KMS-11 (cell line): ENCODE measurements at regions not wholly inside any gene's neighbourhood (a gene's known extent, or its start where the extent isn't known, plus 50 kb on each side); places are given as distances from the start of the nearest gene placed in this dataset.
"Not testable (repeated sequence)": the region's sequence is repeated elsewhere in the genome, so short reads cannot be mapped to it uniquely, and the experiment has no call there.

ENCODE experiments used
- H2AFZ ChIP-seq: fragments of 200-600 bp; sonication (generic); 2 replicates; pipeline ENCODE4 v1.6.1; 2016; ENCODE audit warnings: antibody characterized with exemption, mixed run types, low read depth
- H3K27ac ChIP-seq: fragments of 200-600 bp; sonication (generic); 2 replicates; pipeline ENCODE4 v1.6.1; 2016; ENCODE audit warnings: mild to moderate bottlenecking, mixed run types
- H3K27me3 ChIP-seq: fragments of 200-600 bp; sonication (generic); 2 replicates; pipeline ENCODE4 v1.6.1; 2017; ENCODE audit warnings: mild to moderate bottlenecking, low read depth, mixed run types, moderate library complexity; ENCODE audit not compliant: insufficient read depth
- H3K36me3 ChIP-seq: fragments of 200-600 bp; sonication (generic); 2 replicates; pipeline ENCODE4 v1.6.1; 2017; ENCODE audit warnings: mild to moderate bottlenecking, mixed run types; ENCODE audit not compliant: insufficient read depth
- H3K4me1 ChIP-seq: fragments of 200-600 bp; sonication (generic); 2 replicates; pipeline ENCODE4 v1.6.1; 2016; ENCODE audit warnings: mild to moderate bottlenecking, low read depth, mixed run types; ENCODE audit not compliant: poor library complexity, severe bottlenecking
- H3K4me2 ChIP-seq: fragments of 200-600 bp; sonication (generic); 2 replicates; pipeline ENCODE4 v1.7.0; 2016; ENCODE audit warnings: mild to moderate bottlenecking, mixed run types
- H3K4me3 ChIP-seq: fragments of 200-600 bp; sonication (generic); IDR thresholded peaks from 2 replicates; pipeline ENCODE4 v1.6.1; 2017; ENCODE audit warnings: low read depth, low read length, mixed read lengths; ENCODE audit not compliant: insufficient read depth
- H3K79me2 ChIP-seq: fragments of 200-600 bp; sonication (generic); 2 replicates; pipeline ENCODE4 v1.6.1; 2016; ENCODE audit warnings: low read depth, mixed run types; ENCODE audit not compliant: insufficient read depth
- H3K9ac ChIP-seq: fragments of 200-600 bp; sonication (generic); 2 replicates; pipeline ENCODE4 v1.6.1; 2016; ENCODE audit warnings: mild to moderate bottlenecking, mixed run types
- H4K20me1 ChIP-seq: fragments of 200-600 bp; sonication (generic); 2 replicates; pipeline ENCODE4 v1.6.1; 2016; ENCODE audit warnings: mild to moderate bottlenecking, mixed run types; ENCODE audit not compliant: insufficient read depth
- CTCF ChIP-seq: fragments of 200-600 bp; sonication (generic); conservative IDR thresholded peaks from 2 replicates; pipeline ENCODE4 v1.6.1; 2017; ENCODE audit warnings: low read depth, mild to moderate bottlenecking, antibody characterized with exemption, low read length, moderate library complexity, mixed read lengths

- H3K9ac ChIP-seq = no peak overlapping the region
- H3K36me3 ChIP-seq = no peaks in the 10 kb centered on the region
- no peak overlapping the region for H3K4me3 ChIP-seq
- no peaks in the 10 kb centered on the region for H3K79me2 ChIP-seq
- no peak for TF ChIP-seq CTCF
- H3K27me3 ChIP-seq = no peaks in the 10 kb centered on the region
- no peak overlapping the region for H2AFZ ChIP-seq
- H3K4me2 ChIP-seq = no peak overlapping the region
- no peaks in the 10 kb centered on the region for H3K4me1 ChIP-seq
- no peak overlapping the region for H3K27ac ChIP-seq
- H4K20me1 ChIP-seq = no peaks in the 10 kb centered on the region
Observed at GRCh38 chr13:63448692-63449091, 2033.0 kb upstream of the PCDH20 start.

- H3K36me3 ChIP-seq = no peaks in the 10 kb centered on the region
- H3K79me2 ChIP-seq = no peaks in the 10 kb centered on the region
- no peak overlapping the region for H3K4me2 ChIP-seq
- H2AFZ ChIP-seq = no peak overlapping the region
- no peak overlapping the region for H3K27ac ChIP-seq
- H3K4me3 ChIP-seq = no peak overlapping the region
- H4K20me1 ChIP-seq = no peaks in the 10 kb centered on the region
- H3K27me3 ChIP-seq = no peaks in the 10 kb centered on the region
- no peak overlapping the region for H3K9ac ChIP-seq
- TF ChIP-seq CTCF = no peak
- H3K4me1 ChIP-seq = no peaks in the 10 kb centered on the region
Observed at GRCh38 chr13:63446329-63446728, 2030.7 kb upstream of the PCDH20 start.

- not testable (repeated sequence) for H3K27ac ChIP-seq, H3K79me2 ChIP-seq, H3K36me3 ChIP-seq, H4K20me1 ChIP-seq, H3K4me2 ChIP-seq, H3K9ac ChIP-seq, H3K27me3 ChIP-seq, H3K4me3 ChIP-seq, H2AFZ ChIP-seq, H3K4me1 ChIP-seq
Observed at GRCh38 chr13:63444225-63444624, 2028.6 kb upstream of the PCDH20 start.

GRCh38 chr13:63438951-63439350, 2023.3 kb upstream of the PCDH20 start:
- no peak for TF ChIP-seq CTCF
- no peak overlapping the region for H3K4me3 ChIP-seq
- no peaks in the 10 kb centered on the region for H3K36me3 ChIP-seq
- no peaks in the 10 kb centered on the region for H3K4me1 ChIP-seq
- no peaks in the 10 kb centered on the region for H3K79me2 ChIP-seq
- no peak overlapping the region for H3K4me2 ChIP-seq
- no peak overlapping the region for H2AFZ ChIP-seq
- no peaks in the 10 kb centered on the region for H4K20me1 ChIP-seq
- no peak overlapping the region for H3K27ac ChIP-seq
- H3K9ac ChIP-seq = no peak overlapping the region
- H3K27me3 ChIP-seq = no peaks in the 10 kb centered on the region

- H3K27me3 ChIP-seq = no peaks in the 10 kb centered on the region
- no peak overlapping the region for H3K9ac ChIP-seq
- H2AFZ ChIP-seq = no peak overlapping the region
Observed at GRCh38 chr13:63436325-63436668, 2020.6 kb upstream of the PCDH20 start.

More at GRCh38 chr13:63436325-63436668, 2020.6 kb upstream of the PCDH20 start:
- Histone ChIP-seq H3K79me2 (no peaks in the 10 kb centered on the region), H3K27ac (no peak overlapping the region), H3K4me1 (no peaks in the 10 kb centered on the region), H4K20me1 (no peaks in the 10 kb centered on the region), H3K4me2 (no peak overlapping the region), H3K4me3 (no peak overlapping the region), H3K36me3 (no peaks in the 10 kb centered on the region)
- no peak for TF ChIP-seq CTCF
